Mucosa of stomach (tissue), 1 donor: ENCODE measurements at regions not wholly inside any gene's neighbourhood (a gene's known extent, or its start where the extent isn't known, plus 50 kb on each side); places are given as distances from the start of the nearest gene placed in this dataset.
"Not testable (repeated sequence)": the region's sequence is repeated elsewhere in the genome, so short reads cannot be mapped to it uniquely, and the experiment has no call there.

Source experiments
- H3K27me3 ChIP-seq: one replicate; pipeline ENCODE4 v1.7.0; 2013; ENCODE audit warnings: mild to moderate bottlenecking, low read length; ENCODE audit not compliant: control insufficient read depth, insufficient read depth
- H3K36me3 ChIP-seq: one replicate; pipeline ENCODE4 v1.7.0; 2013; ENCODE audit warnings: low read length; ENCODE audit not compliant: control insufficient read depth, insufficient read depth
- H3K4me1 ChIP-seq: one replicate; pipeline ENCODE4 v1.7.0; 2013; ENCODE audit warnings: mild to moderate bottlenecking, low read length; ENCODE audit not compliant: control insufficient read depth, insufficient read depth
- H3K4me3 ChIP-seq: one replicate; pipeline ENCODE4 v1.7.0; 2013; ENCODE audit warnings: low read length
- H3K9ac ChIP-seq: one replicate; pipeline ENCODE4 v1.7.0; 2013; ENCODE audit warnings: mild to moderate bottlenecking, low read length, moderate library complexity
- H3K9me3 ChIP-seq: one replicate; pipeline ENCODE4 v1.7.0; 2013; ENCODE audit warnings: mild to moderate bottlenecking, low read length, moderate library complexity; ENCODE audit not compliant: control insufficient read depth
- donor health status: Pancreatic carcinoma.

DNA sequence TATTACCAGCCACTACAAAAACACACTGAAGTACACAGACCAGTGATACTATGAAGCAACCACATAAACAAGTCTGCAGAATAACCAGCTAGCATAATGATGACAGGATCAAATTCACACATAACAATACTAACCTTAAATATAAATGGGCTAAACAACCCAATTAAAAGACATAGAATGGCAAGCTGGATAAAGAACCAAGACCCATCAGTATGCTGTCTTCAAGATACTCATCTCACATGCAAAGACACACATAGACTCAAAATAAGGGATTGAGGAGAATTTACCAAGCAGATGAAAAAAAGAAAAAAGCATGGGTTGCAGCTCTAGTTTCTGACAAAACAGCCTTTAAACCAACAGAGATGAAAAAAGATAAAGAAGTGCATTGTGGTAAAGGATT is 184.4 kb upstream of the ADAMTS3 start:
- not testable (repeated sequence) for H3K4me3 ChIP-seq, H3K9ac ChIP-seq, H3K9me3 ChIP-seq, H3K4me1 ChIP-seq, H3K27me3 ChIP-seq, H3K36me3 ChIP-seq

DNA sequence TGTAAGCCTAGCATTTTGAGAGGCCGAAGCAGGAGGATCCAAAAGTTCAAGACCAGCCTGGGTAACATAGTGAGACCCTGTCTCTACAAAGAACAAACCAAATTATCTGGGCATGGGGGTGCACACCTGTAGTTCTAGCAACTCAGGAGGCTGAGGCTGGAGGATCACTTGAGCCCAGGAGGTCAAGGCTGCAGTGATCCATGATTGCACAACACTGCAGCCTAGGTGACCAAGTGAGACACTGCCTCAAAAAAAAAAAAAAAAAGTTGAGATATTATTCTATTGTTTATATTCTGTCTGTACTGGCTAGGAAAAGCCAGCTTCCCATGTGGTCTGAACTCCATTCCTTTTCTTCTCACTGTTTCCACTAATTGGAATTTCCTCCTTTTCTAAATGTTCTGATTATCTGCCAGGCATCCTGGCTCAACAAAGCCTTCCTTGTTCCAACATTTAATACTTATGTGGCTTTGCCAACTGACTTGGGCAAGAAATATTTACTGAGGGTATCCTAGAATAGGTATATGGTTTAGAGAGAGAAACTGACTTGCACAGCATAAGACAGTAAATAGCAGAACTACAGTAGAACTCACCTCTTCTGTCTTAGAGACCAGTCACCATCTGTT is 175.2 kb upstream of the ADAMTS3 start:
- H3K4me3 ChIP-seq = no peak overlapping the region
- no peaks in the 10 kb centered on the region for H3K4me1 ChIP-seq
- H3K36me3 ChIP-seq = no peaks in the 10 kb centered on the region
- no peaks in the 10 kb centered on the region for H3K9me3 ChIP-seq
- H3K9ac ChIP-seq = no peak overlapping the region
- no peaks in the 10 kb centered on the region for H3K27me3 ChIP-seq

DNA sequence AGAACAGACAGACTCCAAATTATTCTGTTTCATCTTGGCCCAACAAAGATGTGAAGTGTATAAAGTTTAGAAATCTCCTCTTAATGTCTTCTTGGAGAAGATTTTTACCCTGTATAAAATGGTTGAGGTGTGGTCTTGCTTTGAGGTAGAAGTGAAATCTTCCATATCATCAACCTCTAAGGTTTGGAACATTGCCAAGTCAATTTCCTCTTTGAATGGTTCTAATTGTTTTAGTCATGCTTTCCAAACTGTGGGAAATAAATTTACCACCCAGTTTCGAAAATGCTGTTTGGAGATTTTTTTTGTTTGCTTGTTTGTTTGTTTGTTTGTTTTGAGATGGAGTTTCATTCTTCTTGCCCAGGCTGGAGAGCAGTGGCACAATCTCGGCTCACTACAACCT is 174.1 kb upstream of the ADAMTS3 start:
- Histone ChIP-seq H3K4me3 (no peak overlapping the region), H3K27me3 (no peaks in the 10 kb centered on the region), H3K9ac (no peak overlapping the region), H3K9me3 (no peaks in the 10 kb centered on the region), H3K36me3 (no peaks in the 10 kb centered on the region), H3K4me1 (no peaks in the 10 kb centered on the region)

DNA sequence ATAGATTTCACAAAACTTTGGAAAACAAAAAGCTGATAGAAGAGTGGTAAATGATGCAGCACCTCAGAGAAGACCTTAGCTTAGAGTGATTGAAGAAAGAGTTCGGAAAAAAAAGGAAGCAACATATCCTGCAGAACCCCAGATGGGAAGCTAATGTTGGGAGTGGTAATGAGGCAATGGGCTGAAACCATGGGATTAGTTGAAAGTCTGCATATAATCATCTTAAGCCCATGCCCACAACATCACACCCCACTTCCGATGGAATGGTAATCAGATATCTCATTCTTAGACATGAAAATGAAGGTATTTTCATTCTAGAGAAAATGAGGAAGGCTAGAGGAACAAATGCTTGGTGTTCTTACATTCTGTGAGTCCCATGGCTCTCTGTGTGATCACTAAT is 146.3 kb upstream of the ADAMTS3 start:
- no peaks in the 10 kb centered on the region for H3K9me3 ChIP-seq
- no peak overlapping the region for H3K9ac ChIP-seq
- H3K4me1 ChIP-seq = no peaks in the 10 kb centered on the region
- no peaks in the 10 kb centered on the region for H3K36me3 ChIP-seq
- no peaks in the 10 kb centered on the region for H3K27me3 ChIP-seq
- no peak overlapping the region for H3K4me3 ChIP-seq

DNA sequence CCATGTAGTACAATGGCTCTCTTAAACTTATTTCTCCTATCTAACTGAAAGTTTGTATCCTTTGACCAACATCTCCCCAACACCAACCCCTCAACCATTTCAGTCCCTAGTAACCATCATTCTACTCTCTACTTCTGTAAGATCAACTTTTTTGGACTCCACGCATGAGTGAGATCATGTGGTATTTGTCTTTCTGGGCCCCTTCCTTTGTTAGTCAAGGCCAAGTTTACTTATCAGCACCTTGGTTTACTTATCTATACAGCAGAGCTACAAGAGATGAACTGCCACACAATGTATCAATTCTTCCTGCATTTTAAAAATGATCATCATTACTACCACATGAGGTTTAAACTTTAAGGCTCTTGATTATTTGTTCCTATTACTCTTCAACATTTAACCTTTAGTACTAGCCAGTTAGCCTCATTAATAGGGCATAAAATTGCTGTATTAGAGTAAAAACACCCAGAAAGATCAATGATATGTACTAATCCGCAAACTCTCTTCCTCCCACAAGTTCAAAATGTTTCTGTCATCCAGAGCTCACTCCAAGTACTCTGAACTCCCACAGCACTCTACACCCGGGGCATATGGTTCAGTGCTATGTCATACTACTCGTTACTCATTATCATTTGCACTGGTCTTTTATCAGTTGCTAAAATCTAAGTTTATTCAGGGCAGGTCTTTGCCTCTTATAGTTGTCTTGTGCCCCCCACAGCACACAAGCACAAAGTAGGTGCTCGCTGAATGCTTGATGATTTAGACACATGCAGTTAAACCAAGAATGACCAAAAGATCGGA is 145.7 kb upstream of the ADAMTS3 start:
- Histone ChIP-seq H3K9me3 (no peaks in the 10 kb centered on the region), H3K27me3 (no peaks in the 10 kb centered on the region), H3K9ac (no peak overlapping the region), H3K4me1 (no peaks in the 10 kb centered on the region), H3K4me3 (no peak overlapping the region), H3K36me3 (no peaks in the 10 kb centered on the region)

DNA sequence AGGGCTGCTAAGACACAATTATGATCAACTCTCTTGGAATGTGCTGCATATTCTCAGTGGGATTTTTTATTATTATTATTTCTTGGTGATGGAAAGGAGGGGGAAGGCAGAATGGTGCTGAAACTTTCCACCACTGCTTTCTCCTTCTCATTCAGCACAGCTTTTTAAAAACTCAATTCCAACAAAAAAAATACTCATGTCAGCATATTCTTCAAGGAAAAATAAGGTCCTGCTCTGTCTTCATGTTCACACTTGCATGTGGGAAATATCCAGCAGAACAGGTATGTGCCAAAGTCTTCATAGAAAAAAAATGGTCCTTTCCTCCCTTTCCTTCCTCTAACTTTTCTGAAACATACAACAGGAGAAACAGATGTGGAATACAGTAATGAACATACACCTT is 144.0 kb upstream of the ADAMTS3 start:
- Histone ChIP-seq H3K36me3 (no peaks in the 10 kb centered on the region), H3K9ac (no peak overlapping the region), H3K27me3 (no peaks in the 10 kb centered on the region), H3K4me1 (no peaks in the 10 kb centered on the region), H3K4me3 (no peak overlapping the region), H3K9me3 (no peaks in the 10 kb centered on the region)

DNA sequence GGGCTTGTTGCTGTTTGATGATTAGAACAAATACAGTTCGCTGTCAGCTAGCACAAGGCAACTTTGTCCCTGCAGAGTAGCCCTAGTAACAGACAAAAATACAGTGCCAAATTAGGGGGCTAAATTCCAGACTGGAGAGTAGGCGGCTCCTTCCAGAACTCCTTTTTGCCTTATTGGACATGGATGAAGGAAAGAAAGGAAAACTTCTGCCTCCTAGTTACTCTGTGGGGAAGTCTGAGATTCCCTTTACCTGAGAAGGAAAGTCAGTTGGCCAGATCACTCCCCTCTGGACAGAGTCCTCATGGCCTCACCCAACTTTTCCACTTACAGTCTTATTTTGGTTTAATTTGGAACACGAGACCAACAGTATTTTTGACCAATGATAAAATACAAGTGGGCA is 140.5 kb upstream of the ADAMTS3 start:
- Histone ChIP-seq H3K9me3 (no peaks in the 10 kb centered on the region), H3K27me3 (no peaks in the 10 kb centered on the region), H3K4me1 (no peaks in the 10 kb centered on the region), H3K9ac (no peak overlapping the region), H3K36me3 (no peaks in the 10 kb centered on the region), H3K4me3 (no peak overlapping the region)

DNA sequence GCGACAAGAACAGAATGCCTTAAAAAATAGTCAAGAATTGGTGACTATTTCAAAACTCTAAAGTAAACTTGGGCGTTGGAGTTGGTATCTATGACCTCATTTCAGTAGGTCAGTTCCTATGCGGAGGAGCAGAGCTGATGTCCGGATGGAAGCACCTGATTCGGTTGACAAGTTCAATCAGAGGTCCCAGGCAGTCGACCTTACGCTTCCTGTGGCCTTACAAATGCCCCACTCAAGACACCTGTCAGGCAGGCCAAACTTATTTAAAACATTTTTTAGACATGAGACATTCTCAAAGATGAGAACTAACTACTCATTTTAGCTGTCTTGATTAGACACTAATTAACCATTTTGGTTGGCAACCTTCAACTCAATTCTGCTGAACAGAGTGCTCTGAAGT is 137.7 kb upstream of the ADAMTS3 start:
- no peaks in the 10 kb centered on the region for H3K27me3 ChIP-seq
- H3K4me3 ChIP-seq = no peak overlapping the region
- H3K36me3 ChIP-seq = no peaks in the 10 kb centered on the region
- no peak overlapping the region for H3K9ac ChIP-seq
- no peaks in the 10 kb centered on the region for H3K4me1 ChIP-seq
- H3K9me3 ChIP-seq = no peaks in the 10 kb centered on the region

DNA sequence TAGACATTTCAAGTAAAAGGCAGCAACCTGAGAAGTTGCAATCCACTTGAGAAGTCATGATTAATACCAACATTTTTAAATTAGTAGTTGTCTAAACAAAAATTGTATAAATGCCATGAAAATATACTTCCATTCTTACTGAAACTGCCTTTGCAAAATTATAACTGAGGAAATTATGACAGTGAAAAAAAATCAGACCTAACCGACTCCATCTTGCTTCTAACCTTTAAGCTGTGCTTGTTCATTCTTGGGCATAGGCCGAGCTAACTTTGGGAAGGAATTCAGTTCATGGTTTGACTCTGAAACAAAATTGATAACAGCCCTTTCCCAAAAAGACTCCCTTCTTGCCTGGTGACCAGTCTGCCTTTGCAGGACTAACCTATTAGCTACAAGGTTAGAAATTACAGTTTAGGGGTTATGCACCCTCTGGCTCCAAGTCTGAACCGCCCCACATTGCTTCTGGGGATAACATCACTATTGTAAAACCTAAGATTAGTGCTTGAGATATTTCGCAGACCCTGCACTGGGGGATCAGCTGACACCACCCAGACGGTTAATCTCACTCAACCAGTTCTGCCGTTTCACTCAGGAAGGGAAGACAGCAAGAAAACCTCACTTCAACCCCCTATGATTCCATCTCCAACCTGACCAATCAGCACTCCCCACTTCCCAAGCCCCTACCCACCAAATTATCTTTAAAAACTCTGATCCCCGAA is 136.1 kb upstream of the ADAMTS3 start:
- not testable (repeated sequence) for H3K4me3 ChIP-seq, H3K4me1 ChIP-seq, H3K36me3 ChIP-seq, H3K9me3 ChIP-seq, H3K9ac ChIP-seq, H3K27me3 ChIP-seq

DNA sequence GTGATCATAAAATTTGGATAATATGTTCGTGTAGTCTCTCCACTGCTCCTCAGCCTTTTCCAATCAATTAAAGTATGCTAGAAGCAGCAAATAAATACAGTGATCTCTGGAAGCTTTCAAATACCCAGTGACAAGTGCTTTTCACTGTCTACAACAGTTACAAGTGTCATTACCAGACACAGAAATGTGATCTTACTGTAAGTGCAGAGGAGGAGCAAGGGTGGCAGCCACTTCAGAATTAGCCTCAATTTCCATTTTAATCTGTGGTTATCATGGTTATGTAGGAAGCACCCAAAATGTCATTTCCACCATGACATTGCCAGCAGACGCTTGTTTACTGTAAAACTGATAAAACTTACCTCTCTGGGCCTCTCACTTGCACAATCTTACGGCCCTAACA is 133.9 kb upstream of the ADAMTS3 start:
- no peaks in the 10 kb centered on the region for H3K4me1 ChIP-seq
- no peaks in the 10 kb centered on the region for H3K9me3 ChIP-seq
- H3K36me3 ChIP-seq = no peaks in the 10 kb centered on the region
- H3K4me3 ChIP-seq = no peak overlapping the region
- no peaks in the 10 kb centered on the region for H3K27me3 ChIP-seq
- H3K9ac ChIP-seq = no peak overlapping the region

DNA sequence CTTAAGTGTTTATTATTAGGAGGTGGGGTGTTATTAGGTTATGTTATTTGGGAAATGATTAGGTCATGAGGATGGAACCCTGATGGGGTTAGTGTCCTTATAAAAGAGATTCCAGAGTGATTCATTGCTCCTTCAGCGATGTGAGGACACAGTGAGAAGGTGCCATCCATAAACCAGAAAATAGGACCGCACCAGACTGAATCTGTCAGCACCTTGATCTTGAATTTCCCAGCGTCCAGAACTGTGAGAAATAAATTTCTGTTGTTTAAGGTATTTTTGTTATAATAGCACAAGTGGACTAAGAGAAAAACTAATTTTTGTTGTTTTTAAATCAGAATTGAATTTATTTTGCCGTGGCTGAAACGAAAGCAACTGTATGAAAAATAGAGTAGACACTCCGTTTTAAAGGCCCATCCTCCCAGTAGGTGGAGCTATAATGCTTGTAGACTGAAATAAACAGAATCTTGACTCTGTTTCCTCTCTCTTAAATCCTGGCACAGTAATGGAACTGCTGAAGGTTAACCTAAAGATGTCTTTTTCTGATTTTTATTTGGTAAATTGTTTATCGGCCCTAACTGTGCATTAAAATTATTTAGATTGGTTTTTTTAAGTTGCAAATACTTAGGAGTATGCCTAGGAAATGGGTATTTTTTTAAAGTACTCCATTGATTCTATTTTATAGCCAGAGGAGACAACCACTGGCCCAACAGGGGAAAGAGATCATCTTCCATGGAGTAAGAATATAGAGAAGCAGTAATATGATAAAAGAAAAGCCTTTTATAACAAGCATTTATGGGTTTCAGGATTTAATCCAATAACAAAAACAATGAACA is 133.2 kb upstream of the ADAMTS3 start:
- no peaks in the 10 kb centered on the region for H3K4me1 ChIP-seq
- H3K36me3 ChIP-seq = no peaks in the 10 kb centered on the region
- no peaks in the 10 kb centered on the region for H3K27me3 ChIP-seq
- no peak overlapping the region for H3K4me3 ChIP-seq
- H3K9ac ChIP-seq = peak overlapping the region; percentile 50
- no peaks in the 10 kb centered on the region for H3K9me3 ChIP-seq

DNA sequence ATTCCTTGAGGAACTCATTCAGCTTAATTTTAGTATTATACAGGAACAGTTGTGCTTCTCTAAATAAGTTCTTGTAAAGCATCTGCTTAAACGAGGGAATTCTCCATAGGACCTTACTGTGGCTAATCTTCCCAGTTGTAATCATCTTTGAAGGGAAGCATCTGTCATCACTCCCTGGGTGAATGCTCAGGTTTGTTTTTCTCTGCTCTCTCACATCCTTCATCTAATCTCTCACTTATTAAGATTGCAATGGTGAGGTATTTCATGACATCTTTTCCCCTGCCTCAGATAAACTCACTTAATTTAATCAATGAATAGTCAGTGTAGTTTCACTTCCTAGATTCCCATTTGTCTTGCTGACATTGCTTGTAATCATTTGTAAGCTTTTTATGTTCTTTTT is 121.8 kb upstream of the ADAMTS3 start:
- Histone ChIP-seq H3K9me3 (no peaks in the 10 kb centered on the region), H3K9ac (no peak overlapping the region), H3K4me3 (no peak overlapping the region), H3K4me1 (no peaks in the 10 kb centered on the region), H3K27me3 (no peaks in the 10 kb centered on the region), H3K36me3 (no peaks in the 10 kb centered on the region)
